Endodermal cell (in vitro differentiated cells): ENCODE measurements at regions not wholly inside any gene's neighbourhood (a gene's known extent, or its start where the extent isn't known, plus 50 kb on each side); places are given as distances from the start of the nearest gene placed in this dataset.

ENCODE experiments used
- DNase-seq: peaks from one replicate; pipeline ENCODE4 v3.0.0-alpha.2; 2017
- H3K27ac ChIP-seq: 2 replicates; pipeline ENCODE4 v1.5.1; 2013; ENCODE audit warnings: mild to moderate bottlenecking, low read depth, low read length, moderate library complexity
- H3K27me3 ChIP-seq: 2 replicates; pipeline ENCODE4 v1.6.1; 2013; ENCODE audit warnings: mild to moderate bottlenecking, low read length, moderate library complexity; ENCODE audit not compliant: insufficient read depth, control insufficient read depth, poor library complexity, severe bottlenecking
- H3K36me3 ChIP-seq: 2 replicates; pipeline ENCODE4 v1.7.0; 2013; ENCODE audit warnings: mild to moderate bottlenecking, low read length, moderate library complexity; ENCODE audit not compliant: control insufficient read depth, insufficient read depth
- H3K4me1 ChIP-seq: one replicate; pipeline ENCODE4 v1.7.0; 2013; ENCODE audit warnings: low read length; ENCODE audit not compliant: control insufficient read depth, insufficient read depth
- H3K4me3 ChIP-seq: 2 replicates; pipeline ENCODE4 v1.5.1; 2013; ENCODE audit warnings: mild to moderate bottlenecking, low read length, moderate library complexity
- H3K9ac ChIP-seq: 2 replicates; pipeline ENCODE4 v1.6.1; 2013; ENCODE audit warnings: mild to moderate bottlenecking, low read length, moderate library complexity; ENCODE audit not compliant: poor library complexity, severe bottlenecking; ENCODE audit errors: extremely low read depth
- H3K9me3 ChIP-seq: 2 replicates; pipeline ENCODE4 v1.6.1; 2013; ENCODE audit warnings: mild to moderate bottlenecking, low read length, moderate library complexity; ENCODE audit not compliant: control insufficient read depth
- H3K27ac Mint-ChIP-seq: 2 replicates; pipeline ENCODE4 v1.8.0; 2020; ENCODE audit warnings: mixed read lengths
- H3K27me3 Mint-ChIP-seq: 2 replicates; pipeline ENCODE4 v1.8.0; 2021; ENCODE audit warnings: mild to moderate bottlenecking, mixed read lengths; ENCODE audit not compliant: insufficient read depth
- H3K36me3 Mint-ChIP-seq: 2 replicates; pipeline ENCODE4 v1.8.0; 2020; ENCODE audit warnings: low read depth, mixed read lengths
- H3K4me1 Mint-ChIP-seq: 2 replicates; pipeline ENCODE4 v1.8.0; 2020; ENCODE audit warnings: mixed read lengths
- H3K4me3 Mint-ChIP-seq: 2 replicates; pipeline ENCODE4 v1.8.0; 2020; ENCODE audit warnings: mild to moderate bottlenecking, moderate library complexity, mixed read lengths
- H3K9me3 Mint-ChIP-seq: 2 replicates; pipeline ENCODE4 v1.8.0; 2020; ENCODE audit warnings: mild to moderate bottlenecking, mixed read lengths
- CTCF ChIP-seq: fragments of 200-600 bp; sonication (generic); conservative IDR thresholded peaks from 2 replicates; pipeline ENCODE4 v1.5.0; 2021; ENCODE audit warnings: antibody characterized with exemption, mild to moderate bottlenecking
- WGBS, 2 experiments: methylation state at CpG; one replicate each; pipeline versions ENCODE4 v1.1.5 to v1.1.7; 2013; ENCODE audit warnings: missing lambda C conversion rate in 2 of 2, mixed read lengths in 1 of 2; ENCODE audit not compliant: insufficient coverage in 1 of 2, insufficient read length in 1 of 2; 5-methylcytosine and 5-hydroxymethylcytosine counted together

GRCh38 chr11:87840786-87841185 lies 334.5 kb downstream of the RAB38 start:
- Mint-ChIP-seq H3K4me1 (peaks cover 4% of the 10 kb centered on the region), H3K36me3 (peaks cover 10% of the 10 kb centered on the region), H3K27me3 (no peaks in the 10 kb centered on the region), H3K9me3 (peaks cover 6% of the 10 kb centered on the region), H3K4me3 (no peak overlapping the region), H3K27ac (no peak overlapping the region)
- Histone ChIP-seq H3K9ac (no peak overlapping the region), H3K27me3 (no peaks in the 10 kb centered on the region), H3K4me3 (no peak overlapping the region), H3K9me3 (peaks cover 13% of the 10 kb centered on the region), H3K36me3 (no peaks in the 10 kb centered on the region), H3K4me1 (no peaks in the 10 kb centered on the region), H3K27ac (no peak overlapping the region)
- no peak for DNase-seq
- no peak for TF ChIP-seq CTCF
- 86 to 100% methylated on average over 1 of the region's 1 CpG for WGBS, 2 experiments

GRCh38 chr11:87832211-87832610 lies 343.0 kb downstream of the RAB38 start:
- no peaks in the 10 kb centered on the region for H3K27me3 ChIP-seq
- H3K9ac ChIP-seq, result no peak overlapping the region
- WGBS, 2 experiments, result 94 to 100% methylated on average over 3 to 5 of the region's 5 CpGs
- no peak for DNase-seq
- H3K4me3 Mint-ChIP-seq, result no peak overlapping the region
- H3K4me1 Mint-ChIP-seq, result peaks cover 14% of the 10 kb centered on the region
- H3K36me3 ChIP-seq, result no peaks in the 10 kb centered on the region
- H3K36me3 Mint-ChIP-seq, result peaks cover 2% of the 10 kb centered on the region
- no peak for TF ChIP-seq CTCF
- peaks cover 6% of the 10 kb centered on the region for H3K4me1 ChIP-seq
- no peak overlapping the region for H3K4me3 ChIP-seq
- H3K27me3 Mint-ChIP-seq, result no peaks in the 10 kb centered on the region
- no peaks in the 10 kb centered on the region for H3K9me3 ChIP-seq
- no peak overlapping the region for H3K27ac ChIP-seq
- no peaks in the 10 kb centered on the region for H3K9me3 Mint-ChIP-seq
- no peak overlapping the region for H3K27ac Mint-ChIP-seq

GRCh38 chr11:87820011-87820410 lies 355.2 kb downstream of the RAB38 start:
- no peaks in the 10 kb centered on the region for H3K9me3 Mint-ChIP-seq
- Histone ChIP-seq H3K9me3 (no peaks in the 10 kb centered on the region), H3K4me3 (no peak overlapping the region), H3K9ac (no peak overlapping the region), H3K27ac (no peak overlapping the region), H3K27me3 (no peaks in the 10 kb centered on the region), H3K4me1 (no peaks in the 10 kb centered on the region), H3K36me3 (no peaks in the 10 kb centered on the region)
- no peak overlapping the region for H3K4me3 Mint-ChIP-seq
- H3K27me3 Mint-ChIP-seq, result no peaks in the 10 kb centered on the region
- TF ChIP-seq CTCF, result no peak
- H3K27ac Mint-ChIP-seq, result no peak overlapping the region
- WGBS, 2 experiments, result 85 to 90% methylated on average over 2 to 3 of the region's 3 CpGs
- no peak for DNase-seq
- no peaks in the 10 kb centered on the region for H3K36me3 Mint-ChIP-seq
- no peaks in the 10 kb centered on the region for H3K4me1 Mint-ChIP-seq
